ENCODE measurements at regions not wholly inside any gene's neighbourhood (a gene's known extent, or its start where the extent isn't known, plus 50 kb on each side); places are given as distances from the start of the nearest gene placed in this dataset.

DNA sequence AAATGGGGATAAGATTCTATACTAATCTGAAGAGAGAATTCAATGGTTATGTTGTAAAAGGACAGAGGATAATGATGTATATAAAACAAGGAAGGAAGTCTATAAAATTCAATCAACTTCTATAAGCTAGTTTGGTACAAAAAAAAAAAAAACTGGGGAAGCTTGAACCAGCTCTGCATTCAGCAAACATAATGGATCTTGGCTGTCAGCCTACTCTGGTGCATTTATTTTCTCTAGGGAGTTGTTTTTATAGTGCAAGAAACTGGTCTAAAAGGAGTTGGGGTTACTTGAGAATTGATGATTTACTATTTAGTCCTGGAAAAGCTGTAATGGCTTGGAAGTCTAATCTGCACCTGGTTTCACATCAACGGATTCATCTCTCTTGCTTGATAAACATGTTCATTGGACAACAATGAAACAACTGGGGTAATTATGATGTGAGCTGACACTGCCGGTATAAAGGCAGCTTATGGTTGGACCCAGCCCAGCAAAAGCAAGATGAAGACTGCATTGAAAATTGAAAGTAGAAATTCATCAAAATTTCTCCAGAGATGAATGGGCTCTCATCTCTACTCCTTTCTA lies 199.4 kb upstream of the NRIP1 start:
- Histone ChIP-seq H3K27me3 (no peaks in the 10 kb centered on the region), H3K36me3 (no peaks in the 10 kb centered on the region), H3K27ac (no peak overlapping the region), H3K4me3 (no peak overlapping the region), H3K4me1 (no peaks in the 10 kb centered on the region), H3K9me3 (no peaks in the 10 kb centered on the region)
- WGBS, 2 donors, result 10 to 54% methylated on average over 2 of the region's 2 CpGs
- TF ChIP-seq POLR2A (IDR thresholded peaks at IDR 0.05) (no peak), POLR2AphosphoS5 (IDR thresholded peaks at IDR 0.05) (no peak), EP300 (IDR thresholded peaks at IDR 0.05) (no peak)
- TF ChIP-seq, protein P1, sequence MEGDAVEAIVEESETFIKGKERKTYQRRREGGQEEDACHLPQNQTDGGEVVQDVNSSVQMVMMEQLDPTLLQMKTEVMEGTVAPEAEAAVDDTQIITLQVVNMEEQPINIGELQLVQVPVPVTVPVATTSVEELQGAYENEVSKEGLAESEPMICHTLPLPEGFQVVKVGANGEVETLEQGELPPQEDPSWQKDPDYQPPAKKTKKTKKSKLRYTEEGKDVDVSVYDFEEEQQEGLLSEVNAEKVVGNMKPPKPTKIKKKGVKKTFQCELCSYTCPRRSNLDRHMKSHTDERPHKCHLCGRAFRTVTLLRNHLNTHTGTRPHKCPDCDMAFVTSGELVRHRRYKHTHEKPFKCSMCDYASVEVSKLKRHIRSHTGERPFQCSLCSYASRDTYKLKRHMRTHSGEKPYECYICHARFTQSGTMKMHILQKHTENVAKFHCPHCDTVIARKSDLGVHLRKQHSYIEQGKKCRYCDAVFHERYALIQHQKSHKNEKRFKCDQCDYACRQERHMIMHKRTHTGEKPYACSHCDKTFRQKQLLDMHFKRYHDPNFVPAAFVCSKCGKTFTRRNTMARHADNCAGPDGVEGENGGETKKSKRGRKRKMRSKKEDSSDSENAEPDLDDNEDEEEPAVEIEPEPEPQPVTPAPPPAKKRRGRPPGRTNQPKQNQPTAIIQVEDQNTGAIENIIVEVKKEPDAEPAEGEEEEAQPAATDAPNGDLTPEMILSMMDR (IDR thresholded peaks at IDR 0.05), result no peak
- DNase-seq, result no peak
- intact Hi-C loops (cut with DNase I), result no loop called here

DNA sequence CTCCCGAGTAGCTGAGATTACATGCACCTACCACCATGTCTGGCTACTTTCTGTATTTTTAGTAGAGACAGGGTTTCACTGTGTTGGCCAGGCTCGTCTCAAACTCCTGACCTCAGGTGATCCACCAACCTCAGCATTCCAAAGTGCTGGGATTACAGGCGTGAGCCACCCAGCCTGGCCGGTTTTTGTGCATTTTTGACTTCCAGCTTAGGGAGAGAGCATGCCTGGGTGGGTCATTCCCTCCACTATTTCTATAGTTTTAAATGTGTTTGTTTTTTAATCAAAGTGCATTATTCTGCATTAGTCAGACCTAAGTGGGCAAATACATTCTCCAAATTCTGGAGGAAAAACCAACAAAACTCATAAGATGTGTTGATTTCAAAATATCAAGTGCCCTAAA lies 207.4 kb upstream of the NRIP1 start:
- Histone ChIP-seq H3K27ac (no peak overlapping the region), H3K27me3 (no peaks in the 10 kb centered on the region), H3K4me1 (peaks cover 0 to 17% (median 4%) of the 10 kb centered on the region in 4 donors), H3K9me3 (no peaks in the 10 kb centered on the region), H3K36me3 (no peaks in the 10 kb centered on the region), H3K4me3 (no peak overlapping the region)
- TF ChIP-seq POLR2A (IDR thresholded peaks at IDR 0.05) (no peak), EP300 (IDR thresholded peaks at IDR 0.05) (no peak), POLR2AphosphoS5 (IDR thresholded peaks at IDR 0.05) (no peak)
- WGBS, 2 donors, result 91% methylated on average over 4 of the region's 4 CpGs
- intact Hi-C loops (cut with DNase I), result no loop called here
- DNase-seq, result no peak

DNA sequence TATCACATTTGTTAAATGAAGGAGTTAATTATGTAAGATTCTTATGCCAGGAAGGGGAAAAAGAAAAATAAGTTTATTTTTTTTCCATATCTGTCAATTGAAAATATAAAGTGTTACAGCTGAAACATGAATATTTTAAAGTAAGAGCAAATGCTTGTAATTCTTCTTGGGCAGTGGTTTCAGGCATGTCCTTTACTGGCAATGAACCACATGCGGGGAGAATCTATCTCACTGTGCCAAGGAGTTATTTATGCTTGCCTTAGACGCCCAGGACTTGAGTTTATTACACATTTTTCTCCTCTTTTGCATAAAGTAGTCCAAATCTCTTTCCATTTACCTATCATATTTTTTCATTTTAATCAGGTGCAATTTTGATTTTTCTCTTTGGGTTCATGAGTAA lies 207.8 kb upstream of the NRIP1 start:
- H3K9me3 ChIP-seq, result no peaks in the 10 kb centered on the region
- TF ChIP-seq, protein P1 (IDR thresholded peaks at IDR 0.05), result no peak
- no peak for TF ChIP-seq EP300 (IDR thresholded peaks at IDR 0.05)
- TF ChIP-seq POLR2AphosphoS5 (IDR thresholded peaks at IDR 0.05), result no peak
- no peak for TF ChIP-seq POLR2A (IDR thresholded peaks at IDR 0.05)
- no peak overlapping the region for H3K4me3 ChIP-seq
- no peak for DNase-seq
- no peaks in the 10 kb centered on the region for H3K36me3 ChIP-seq
- no peaks in the 10 kb centered on the region for H3K27me3 ChIP-seq
- peaks cover 0 to 17% (median 4%) of the 10 kb centered on the region in 4 donors for H3K4me1 ChIP-seq
- H3K27ac ChIP-seq, result no peak overlapping the region
- intact Hi-C loops (cut with DNase I), result no loop called here
- WGBS, 2 donors, result 57 to 80% methylated on average over 2 of the region's 2 CpGs

DNA sequence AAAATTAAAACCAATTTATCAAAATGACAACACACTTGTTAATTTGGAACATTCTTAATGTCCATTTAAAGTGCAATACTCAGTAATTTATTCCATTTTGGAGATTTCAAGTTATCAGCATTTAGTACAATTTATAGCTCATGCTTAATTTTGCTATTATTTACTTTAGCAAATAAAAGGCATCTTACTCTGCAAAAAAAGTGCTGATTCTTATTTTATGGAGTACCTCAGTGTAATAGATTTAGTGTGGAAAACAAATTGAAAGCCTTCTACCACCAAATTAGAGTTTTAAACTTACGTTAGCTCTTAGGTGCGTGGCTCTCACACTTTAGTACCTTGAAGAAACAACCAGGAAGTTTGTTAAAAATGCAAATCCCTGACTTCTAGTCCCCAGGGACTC lies 208.4 kb upstream of the NRIP1 start:
- TF ChIP-seq POLR2AphosphoS5 (IDR thresholded peaks at IDR 0.05) (no peak), EP300 (IDR thresholded peaks at IDR 0.05) (no peak)
- TF ChIP-seq, protein P1 (IDR thresholded peaks at IDR 0.05), result no peak
- H3K27me3 ChIP-seq, result no peaks in the 10 kb centered on the region
- DNase-seq, result no peak
- intact Hi-C loops (cut with DNase I), result no loop called here
- WGBS, 2 donors, result 92 to 94% methylated on average over 2 of the region's 2 CpGs
- H3K4me1 ChIP-seq, result peaks cover 0 to 17% (median 4%) of the 10 kb centered on the region in 4 donors
- H3K9me3 ChIP-seq, result no peaks in the 10 kb centered on the region
- no peaks in the 10 kb centered on the region for H3K36me3 ChIP-seq
- no peak overlapping the region for H3K27ac ChIP-seq
- no peak overlapping the region for H3K4me3 ChIP-seq

DNA sequence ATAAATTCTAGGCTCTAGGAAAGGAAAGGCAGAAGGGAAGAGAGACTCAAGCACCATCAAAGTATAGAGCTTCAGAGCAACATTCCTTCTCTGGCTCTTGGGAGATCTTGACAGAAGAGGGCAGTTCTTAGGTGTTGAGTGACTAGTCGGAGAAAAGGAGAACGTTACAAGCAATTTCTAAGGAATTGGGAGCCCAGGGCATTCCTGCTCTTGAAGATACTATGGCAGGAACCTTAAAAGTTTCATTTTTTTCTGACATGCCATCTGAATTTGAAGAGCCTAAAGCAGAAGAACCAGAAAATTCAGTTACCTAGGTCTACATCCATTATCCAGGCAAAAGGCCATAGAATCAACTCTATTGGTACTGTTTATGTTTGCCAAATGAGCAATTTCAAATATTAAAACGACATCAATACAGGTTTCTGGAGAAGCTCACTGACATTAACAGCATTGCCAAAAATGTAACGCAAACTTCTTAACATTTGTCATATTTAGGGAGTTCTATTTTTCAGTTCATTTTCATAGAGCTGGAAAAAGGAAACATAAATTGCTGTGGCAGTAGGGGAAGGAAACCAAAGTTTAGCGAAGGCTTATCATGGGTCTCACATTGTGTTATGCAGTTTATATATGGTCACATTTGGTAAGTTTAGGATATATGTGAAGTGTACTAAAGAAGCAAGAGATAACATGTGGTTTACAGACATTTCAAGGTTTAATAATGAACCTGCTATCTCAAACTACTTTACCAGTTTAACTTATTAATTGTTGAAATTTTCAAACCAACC lies 210.1 kb upstream of the NRIP1 start:
- Histone ChIP-seq H3K9me3 (no peaks in the 10 kb centered on the region), H3K36me3 (no peaks in the 10 kb centered on the region), H3K27me3 (no peaks in the 10 kb centered on the region), H3K4me1 (peaks cover 0 to 17% (median 4%) of the 10 kb centered on the region in 4 donors), H3K27ac (no peak overlapping the region), H3K4me3 (no peak overlapping the region)
- DNase-seq, result no peak
- no peak for TF ChIP-seq POLR2A (IDR thresholded peaks at IDR 0.05)
- TF ChIP-seq, protein P1 (IDR thresholded peaks at IDR 0.05), result no peak
- no peak for TF ChIP-seq EP300 (IDR thresholded peaks at IDR 0.05)
- no peak for TF ChIP-seq POLR2AphosphoS5 (IDR thresholded peaks at IDR 0.05)
- 67 to 83% methylated on average over 5 of the region's 5 CpGs for WGBS, 2 donors
- intact Hi-C loops (cut with DNase I), result no loop called here
